H1 (cell line): ENCODE measurements at regions not wholly inside any gene's neighbourhood (a gene's known extent, or its start where the extent isn't known, plus 50 kb on each side); places are given as distances from the start of the nearest gene placed in this dataset.

Experiments used
- CTCF ChIA-PET: fragments of 300-600 bp; sonication (Branson Sonifier 250); formaldehyde crosslinking; loops from one replicate; lab custom pipeline; 2021; ENCODE audit not compliant: partially characterized antibody; lab: Charles Lee
- POLR2A ChIA-PET: fragments of 300-600 bp; sonication (Branson Sonifier 250); formaldehyde crosslinking; loops from one replicate; lab custom pipeline; 2021; ENCODE audit warnings: inconsistent platforms; ENCODE audit not compliant: partially characterized antibody; lab: Charles Lee
- DNase-seq, 2 experiments: peaks; one replicate each; pipeline versions ENCODE4 v3.0.0 to v3.0.0-alpha.2; 2010 to 2022; ENCODE audit warnings: low spot score in 2 of 2, low read depth in 1 of 2, mixed read lengths in 1 of 2
- FAIRE-seq: peaks from 2 replicates; lab custom pipeline; 2011; peaks lifted over from hg19 to GRCh38; lab: Jason Lieb, UNC
- H2AFZ ChIP-seq: 2 replicates; pipeline ENCODE4 v1.8.1; 2012; ENCODE audit warnings: low read length, inconsistent platforms
- H2AK5ac ChIP-seq: 2 replicates; pipeline ENCODE4 v1.6.1; 2013; ENCODE audit warnings: low read depth, low read length
- H2BK120ac ChIP-seq: replicated peaks from 2 replicates; pipeline ENCODE3; 2013; ENCODE audit warnings: low read depth, low read length, inconsistent platforms
- H2BK12ac ChIP-seq: 2 replicates; pipeline ENCODE4 v1.6.1; 2013; ENCODE audit warnings: low read depth, low read length
- H2BK15ac ChIP-seq: 2 replicates; pipeline ENCODE4 v1.6.1; 2013; ENCODE audit warnings: low read length
- H2BK20ac ChIP-seq: 2 replicates; pipeline ENCODE4 v1.6.1; 2013; ENCODE audit warnings: low read length
- H2BK5ac ChIP-seq: 2 replicates; pipeline ENCODE4 v1.6.1; 2013; ENCODE audit warnings: low read depth, low read length
- H3K14ac ChIP-seq: 2 replicates; pipeline ENCODE4 v1.6.1; 2013; ENCODE audit warnings: inconsistent platforms; ENCODE audit not compliant: insufficient read length
- H3K18ac ChIP-seq: 2 replicates; pipeline ENCODE4 v1.6.1; 2013; ENCODE audit warnings: low read length; ENCODE audit errors: extremely low read depth
- H3K23ac ChIP-seq: 2 replicates; pipeline ENCODE4 v1.6.1; 2013; ENCODE audit warnings: inconsistent platforms; ENCODE audit not compliant: insufficient read length
- H3K23me2 ChIP-seq: 2 replicates; pipeline ENCODE4 v1.6.1; 2013; ENCODE audit warnings: low read depth, low read length
- H3K27ac ChIP-seq: 2 replicates; pipeline ENCODE4 v1.6.1; 2011; ENCODE audit warnings: low read depth, low read length, inconsistent platforms
- H3K27me3 ChIP-seq, 4 experiments: replicated peaks in 1 of 4; 1 replicate in 1 of 4; 2 replicates in 3 of 4; pipeline versions ENCODE4 v1.6.1 to v1.8.1; 2011 to 2013; ENCODE audit warnings: low read length in 3 of 4, mild to moderate bottlenecking in 3 of 4, inconsistent platforms in 2 of 4, mixed read lengths in 2 of 4, moderate library complexity in 1 of 4; ENCODE audit not compliant: control insufficient read depth in 3 of 4, insufficient read depth in 3 of 4; ENCODE audit errors: extremely low read depth in 1 of 4
- H3K36me3 ChIP-seq, 4 experiments: 2 replicates each; pipeline versions ENCODE4 v1.6.1 to v1.8.1; 2011 to 2013; ENCODE audit warnings: mild to moderate bottlenecking in 4 of 4, low read length in 3 of 4, moderate library complexity in 2 of 4, control low read depth in 1 of 4, inconsistent platforms in 1 of 4; ENCODE audit not compliant: insufficient read depth in 4 of 4, control insufficient read depth in 2 of 4
- H3K4ac ChIP-seq: replicated peaks from 2 replicates; pipeline ENCODE3; 2013; ENCODE audit warnings: low read length, low read depth, mixed read lengths, inconsistent platforms; ENCODE audit not compliant: insufficient read length
- H3K4me1 ChIP-seq, 4 experiments: replicated peaks in 1 of 4; 1 replicate in 1 of 4; 2 replicates in 3 of 4; pipeline versions ENCODE4 v1.6.1 to v1.8.1; 2011 to 2013; ENCODE audit warnings: low read length in 3 of 4, inconsistent platforms in 2 of 4, mixed read lengths in 1 of 4; ENCODE audit not compliant: insufficient read depth in 4 of 4, control insufficient read depth in 3 of 4
- H3K4me2 ChIP-seq, 2 experiments: 2 replicates each; pipeline versions ENCODE4 v1.6.1 to v1.8.1; 2011 to 2013; ENCODE audit warnings: low read depth in 2 of 2, low read length in 2 of 2, control low read depth in 1 of 2, inconsistent platforms in 1 of 2, mild to moderate bottlenecking in 1 of 2; ENCODE audit not compliant: insufficient read depth in 1 of 2
- H3K4me3 ChIP-seq, 4 experiments: fragments of 200-600, 300-600 bp in 1 of 4; sonication (generic), shearing (Covaris generic), sonication (Bioruptor Twin) in 1 of 4; 2 replicates each; pipeline versions ENCODE4 v1.5.1 to v1.8.1; 2011 to 2016; ENCODE audit warnings: low read length in 4 of 4, low read depth in 3 of 4, control low read depth in 2 of 4, inconsistent platforms in 2 of 4, mild to moderate bottlenecking in 2 of 4, mixed read lengths in 1 of 4, moderate library complexity in 1 of 4; ENCODE audit not compliant: insufficient read depth in 2 of 4; ENCODE audit errors: extremely low read depth in 1 of 4
- H3K56ac ChIP-seq: replicated peaks from 2 replicates; pipeline ENCODE3; 2013; ENCODE audit warnings: low read depth, mild to moderate bottlenecking, mixed read lengths, low read length, inconsistent platforms; ENCODE audit not compliant: insufficient read length
- H3K79me1 ChIP-seq: 2 replicates; pipeline ENCODE4 v1.6.1; 2013; ENCODE audit warnings: low read depth, low read length, control low read depth
- H3K79me2 ChIP-seq, 2 experiments: 2 replicates each; pipeline versions ENCODE4 v1.6.1 to v1.8.1; 2012 to 2013; ENCODE audit warnings: low read length in 2 of 2, mild to moderate bottlenecking in 2 of 2, inconsistent platforms in 1 of 2; ENCODE audit not compliant: insufficient read depth in 2 of 2, control insufficient read depth in 1 of 2
- H3K9ac ChIP-seq, 4 experiments: replicated peaks in 1 of 4; 1 replicate in 1 of 4; 2 replicates in 3 of 4; pipeline versions ENCODE4 v1.6.1 to v1.8.1; 2011 to 2013; ENCODE audit warnings: low read depth in 3 of 4, low read length in 3 of 4, control low read depth in 2 of 4, mild to moderate bottlenecking in 2 of 4, moderate library complexity in 2 of 4, inconsistent platforms in 1 of 4; ENCODE audit errors: extremely low read depth in 1 of 4
- H3K9me3 ChIP-seq, 2 experiments: 2 replicates each; pipeline versions ENCODE4 v1.6.1 to v1.8.1; 2012 to 2013; ENCODE audit warnings: mild to moderate bottlenecking in 2 of 2, moderate library complexity in 2 of 2, control low read depth in 1 of 2, inconsistent platforms in 1 of 2, low read depth in 1 of 2, low read length in 1 of 2, mixed read lengths in 1 of 2; ENCODE audit not compliant: insufficient read depth in 2 of 2
- H4K20me1 ChIP-seq, 2 experiments: replicated peaks in 1 of 2; 2 replicates each; pipeline versions ENCODE3 to v1.8.1; 2011 to 2013; ENCODE audit warnings: inconsistent platforms in 2 of 2, low read length in 2 of 2, mild to moderate bottlenecking in 1 of 2; ENCODE audit not compliant: insufficient read depth in 2 of 2, control insufficient read depth in 1 of 2
- H4K5ac ChIP-seq: 2 replicates; pipeline ENCODE4 v1.6.1; 2013; ENCODE audit warnings: low read length, low read depth, mixed read lengths, inconsistent platforms; ENCODE audit not compliant: insufficient read length
- H4K8ac ChIP-seq: 2 replicates; pipeline ENCODE4 v1.8.0; 2013; ENCODE audit warnings: mild to moderate bottlenecking, moderate library complexity, low read length, inconsistent platforms; ENCODE audit not compliant: insufficient read depth; ENCODE audit errors: extremely low read depth
- H4K91ac ChIP-seq: replicated peaks from 2 replicates; pipeline ENCODE3; 2013; ENCODE audit warnings: low read length, mixed read lengths, inconsistent platforms; ENCODE audit not compliant: insufficient read length
- BRCA1 ChIP-seq: IDR thresholded peaks from 2 replicates; pipeline ENCODE4 v1.6.1; 2012; ENCODE audit warnings: low read depth, low read length, improper control_type of control experiment
- CBX5 ChIP-seq: fragments of 300-800, 300-1000 bp; sonication (generic); IDR thresholded peaks from 2 replicates; pipeline ENCODE4 v1.7.1; 2016; ENCODE audit warnings: antibody characterized with exemption, low read length, low read depth
- NRF1 ChIP-seq: IDR thresholded peaks from 2 replicates; pipeline ENCODE4 v1.6.1; 2011; ENCODE audit warnings: mild to moderate bottlenecking, low read depth, low read length, improper control_type of control experiment
- WGBS, 2 experiments: shearing (Covaris generic) in 1 of 2; methylation state at CpG; one replicate each; pipeline versions ENCODE4 v1.1.6 to v1.1.7; 2013 to 2015; ENCODE audit warnings: low lambda C conversion rate in 2 of 2, mixed read lengths in 2 of 2, inconsistent platforms in 1 of 2, low coverage in 1 of 2, missing lambda C conversion rate in 1 of 2; ENCODE audit not compliant: insufficient replicate concordance in 2 of 2, insufficient coverage in 1 of 2, insufficient read length in 1 of 2; ENCODE audit errors: extremely low coverage in 1 of 2, missing lambda C conversion rate in 1 of 2; 5-methylcytosine and 5-hydroxymethylcytosine counted together

GRCh38 chr2:234343372-234343771 is 153.5 kb downstream of the ARL4C start:
- Histone ChIP-seq H3K4ac (no peak overlapping the region), H3K4me3 (no peak overlapping the region), H3K23ac (no peak overlapping the region), H3K36me3 (no peaks in the 10 kb centered on the region), H4K8ac (no peak overlapping the region), H2BK120ac (no peak overlapping the region), H2AK5ac (no peak overlapping the region), H3K79me2 (no peaks in the 10 kb centered on the region), H3K56ac (no peak overlapping the region), H4K20me1 (no peaks in the 10 kb centered on the region), H3K14ac (no peak overlapping the region), H2BK15ac (no peak overlapping the region), H3K4me2 (no peak overlapping the region), H3K18ac (no peak overlapping the region), H3K9me3 (no peaks in the 10 kb centered on the region), H3K79me1 (no peaks in the 10 kb centered on the region), H3K9ac (no peak overlapping the region), H3K27ac (no peak overlapping the region), H4K91ac (no peak overlapping the region), H3K27me3 (no peaks in the 10 kb centered on the region), H2BK5ac (no peak overlapping the region), H2BK20ac (no peak overlapping the region), H4K5ac (no peak overlapping the region), H2BK12ac (no peak overlapping the region), H3K23me2 (no peaks in the 10 kb centered on the region), H3K4me1 (no peaks in the 10 kb centered on the region), H2AFZ (no peak overlapping the region)
- ChIA-PET CTCF (interaction anchor here (0.6 kb wide), 1 partner anchor 172 kb away, joined by 3 read pairs; no protein-coding TSS in a partner anchor), POLR2A (no interaction called here)
- FAIRE-seq (no peak), DNase-seq (no peak)
- WGBS, 2 experiments: 80% methylated on average over 1 of the region's 1 CpG; no CpG with 5 or more reads in 1 of the 2 experiments
- TF ChIP-seq CBX5: no peak
- no peak for TF ChIP-seq BRCA1
- no peak for TF ChIP-seq NRF1
